Posterior vena cava (tissue), 2 donors: ENCODE measurements at regions not wholly inside any gene's neighbourhood (a gene's known extent, or its start where the extent isn't known, plus 50 kb on each side); places are given as distances from the start of the nearest gene placed in this dataset.
"Not testable (repeated sequence)": the region's sequence is repeated elsewhere in the genome, so short reads cannot be mapped to it uniquely, and the experiment has no call there.

Experiments
- DNase-seq: peaks from one replicate; pipeline ENCODE4 v3.0.0-alpha.2; 2020; ENCODE audit warnings: low spot score
- intact Hi-C, 2 donors: fragments of 100-400 bp; cut with DNase I; formaldehyde crosslinking; loops; one replicate each; pipeline versions ENCODE4 v1.14.1 to v1.14.2; 2022 to 2023
- donor health status: DM: yes; HTN: yes; CAD: no.
- donor health status: DM: yes; HTN: yes; CAD: no.

GRCh38 chr5:10138395-10139057 lies 111.2 kb downstream of the ATPSCKMT start:
- intact Hi-C loops, result no loop called here
- DNase-seq, result no peak

DNA sequence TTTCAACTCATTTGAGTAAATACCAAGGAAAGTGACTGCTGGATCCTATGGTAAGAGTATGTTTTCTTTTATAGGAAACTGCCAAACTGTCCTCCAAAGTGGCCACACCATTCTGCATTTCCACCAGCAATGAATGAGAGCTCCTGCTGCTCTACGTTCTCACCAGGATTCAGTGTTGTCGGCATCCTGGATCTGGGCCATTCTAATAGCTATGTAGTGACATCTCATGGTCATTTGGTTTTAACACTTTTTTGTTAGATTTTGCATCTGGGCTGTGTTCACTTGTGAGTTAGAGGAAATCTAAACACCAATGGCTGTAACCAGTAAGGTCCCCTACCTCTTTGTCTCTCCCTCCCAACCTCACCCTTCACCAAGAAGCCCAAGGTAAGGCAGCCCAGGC lies 115.9 kb downstream of the ATPSCKMT start:
- DNase-seq, result no peak
- intact Hi-C loops, result no loop called here

DNA sequence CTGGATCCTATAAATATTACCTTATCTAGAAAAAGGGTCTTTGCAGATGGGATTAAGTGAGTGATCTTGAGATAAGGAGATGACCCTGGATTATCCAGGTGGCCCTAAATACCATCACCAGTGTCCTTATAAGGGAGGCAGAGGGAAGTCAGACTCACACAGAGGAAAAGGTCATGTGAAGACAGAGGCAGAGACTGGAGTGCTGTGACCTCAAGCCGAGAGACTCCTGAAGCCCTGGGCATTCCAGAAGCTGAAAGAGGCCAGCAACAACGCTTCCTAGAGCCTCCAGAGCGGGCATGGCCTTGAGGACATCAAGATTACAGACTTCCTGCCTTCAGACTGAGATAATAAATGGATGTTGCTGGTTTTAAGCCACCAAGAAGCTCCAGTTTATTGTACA lies 118.8 kb downstream of the ATPSCKMT start:
- intact Hi-C loops, result no loop called here
- DNase-seq, result no peak

GRCh38 chr5:10126900-10127299 lies 122.8 kb downstream of the ATPSCKMT start:
- DNase-seq, result no peak
- intact Hi-C loops, result no loop called here

GRCh38 chr5:10125116-10125515 lies 124.6 kb downstream of the ATPSCKMT start:
- intact Hi-C loops, result no loop called here
- no peak for DNase-seq

DNA sequence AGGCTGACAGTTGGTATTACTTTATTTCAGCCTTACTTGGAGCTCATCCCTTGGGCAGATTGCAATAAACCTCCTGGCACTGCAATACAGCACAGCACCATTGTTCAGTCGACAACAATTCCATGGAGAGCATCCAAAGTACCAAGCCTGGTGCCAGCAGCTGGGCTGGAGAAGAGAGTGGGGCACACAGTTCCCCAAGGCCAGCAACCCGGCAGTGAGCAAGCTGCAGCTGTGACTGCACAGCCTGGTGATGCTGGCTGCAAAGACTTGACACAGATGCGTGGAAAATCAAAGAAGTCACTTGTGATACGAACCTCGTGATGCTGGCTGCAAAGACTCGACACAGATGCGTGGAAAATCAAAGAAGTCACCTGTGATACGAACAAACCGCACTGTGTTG lies 125.4 kb downstream of the ATPSCKMT start:
- no peak for DNase-seq
- intact Hi-C loops, result no loop called here

GRCh38 chr5:10123254-10123989 lies 126.3 kb downstream of the ATPSCKMT start:
- no peak for DNase-seq
- intact Hi-C loops, result no loop called here

DNA sequence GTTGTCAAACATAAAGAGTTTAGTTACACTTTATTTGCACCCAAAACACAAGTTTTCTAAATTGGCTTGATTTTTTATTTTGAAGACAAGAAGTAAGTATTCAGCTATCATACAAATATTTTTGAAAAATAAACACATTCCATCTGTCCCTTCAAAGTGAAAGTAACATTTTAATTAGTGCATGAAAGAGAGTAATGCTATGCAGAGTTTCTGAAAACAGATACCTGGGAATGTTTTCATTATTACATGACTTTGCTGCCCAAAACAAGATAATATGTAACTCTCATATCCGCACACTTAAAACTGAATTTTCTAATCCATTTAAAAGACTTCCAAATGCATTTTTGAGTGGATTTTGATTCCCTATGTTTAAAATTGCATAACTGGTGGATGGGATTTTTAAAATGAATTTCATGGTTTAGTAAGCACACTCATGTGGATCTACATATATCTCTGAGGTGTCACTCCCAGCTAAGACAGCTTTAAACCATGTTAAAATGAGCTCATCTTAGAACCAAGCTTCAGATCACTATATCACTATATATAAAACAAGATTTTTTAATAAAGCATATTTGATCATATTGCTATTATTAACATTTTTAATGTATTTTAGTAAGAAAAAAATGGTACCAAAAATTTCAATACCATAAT lies 127.5 kb downstream of the ATPSCKMT start:
- no peak for DNase-seq
- intact Hi-C loops, result no loop called here

- DNase-seq, result no peak
- intact Hi-C loops, result no loop called here
Observed at GRCh38 chr5:10120934-10121333, 128.8 kb downstream of the ATPSCKMT start.

DNA sequence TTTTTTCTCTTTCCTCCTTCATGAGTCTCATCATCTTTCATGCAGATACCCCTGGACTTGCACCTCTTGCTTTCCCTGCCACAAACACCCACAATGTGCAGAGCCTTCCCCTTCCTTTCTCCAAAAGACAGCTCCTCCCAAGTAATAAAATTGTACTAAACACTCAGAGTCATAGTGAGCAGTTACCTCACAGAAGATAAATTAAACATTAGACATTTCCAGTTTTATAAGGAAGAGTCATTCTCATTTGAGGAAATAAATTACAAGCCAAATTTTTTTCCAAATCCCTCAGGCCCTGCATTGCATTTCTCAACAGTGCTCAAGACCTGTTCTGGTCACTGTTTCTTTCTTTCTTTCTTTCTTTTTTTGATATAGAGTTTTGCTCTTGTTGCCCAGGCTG lies 131.5 kb downstream of the ATPSCKMT start:
- DNase-seq, result no peak
- intact Hi-C loops, result no loop called here

DNA sequence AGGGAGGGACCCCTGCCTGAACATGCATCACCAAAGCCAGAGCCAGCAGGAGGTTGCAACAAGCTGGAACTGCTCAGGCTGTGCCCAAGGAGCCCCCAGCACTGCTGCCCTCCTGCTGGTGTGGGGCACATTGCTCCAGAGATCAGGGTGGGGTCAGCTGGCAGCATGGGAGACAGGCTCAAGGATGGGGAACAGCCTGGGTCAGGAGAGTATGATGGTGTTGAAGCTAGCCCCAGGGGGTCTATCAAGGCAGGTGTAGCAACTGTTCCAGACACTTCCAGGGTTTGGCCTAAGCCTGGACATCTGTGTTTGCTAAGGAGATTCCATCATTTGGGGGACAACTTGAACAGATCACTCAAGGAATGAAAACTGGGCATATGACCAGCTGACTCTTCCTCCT lies 133.1 kb downstream of the ATPSCKMT start:
- intact Hi-C loops, result no loop called here
- DNase-seq, result no peak

GRCh38 chr5:10115669-10116068 lies 134.0 kb downstream of the ATPSCKMT start:
- intact Hi-C loops, result loop anchor here in 1 of 2 donors (1.0 kb wide), 1 partner anchor 45 kb away; no protein-coding TSS in a partner anchor
- no peak for DNase-seq

DNA sequence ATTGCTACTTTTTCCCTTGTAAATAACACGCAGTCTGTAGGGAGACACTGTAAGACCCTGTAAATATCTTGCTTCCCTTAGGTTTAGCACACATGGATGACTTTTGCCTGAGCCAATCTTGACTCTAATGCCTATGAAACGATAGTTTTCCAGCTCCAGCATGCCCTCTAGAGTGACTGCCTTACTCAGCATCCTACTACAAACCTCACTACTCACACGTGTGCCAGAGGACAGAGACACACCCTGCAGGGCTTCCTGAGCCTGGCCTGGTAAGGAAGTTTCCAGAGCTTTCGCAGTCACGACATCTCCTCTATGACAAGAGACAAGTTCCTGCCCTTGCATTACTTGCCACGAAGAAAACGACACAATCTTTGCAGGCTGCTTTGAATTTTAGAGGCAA lies 138.1 kb downstream of the ATPSCKMT start:
- intact Hi-C loops, result no loop called here
- DNase-seq, result no peak

DNA sequence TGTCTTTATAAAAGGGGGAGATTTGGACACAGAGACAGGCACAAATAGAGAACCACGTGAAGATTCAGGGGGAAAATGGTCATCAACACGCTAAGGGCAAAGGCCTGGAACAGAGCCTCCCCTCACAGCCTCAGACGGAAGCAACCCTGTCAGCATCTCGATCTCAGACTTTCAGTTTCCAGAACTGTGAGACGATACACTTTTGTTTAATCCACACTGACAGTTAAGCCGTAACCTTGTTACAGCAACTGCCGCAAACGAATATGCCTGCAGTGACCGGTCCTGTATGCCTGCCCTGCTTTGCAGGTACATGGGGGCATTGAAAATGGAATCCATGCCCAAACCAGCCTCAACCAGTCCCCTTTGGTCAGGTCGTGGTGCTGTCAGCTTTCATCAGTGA lies 139.5 kb downstream of the ATPSCKMT start:
- intact Hi-C loops, result no loop called here
- no peak for DNase-seq

DNA sequence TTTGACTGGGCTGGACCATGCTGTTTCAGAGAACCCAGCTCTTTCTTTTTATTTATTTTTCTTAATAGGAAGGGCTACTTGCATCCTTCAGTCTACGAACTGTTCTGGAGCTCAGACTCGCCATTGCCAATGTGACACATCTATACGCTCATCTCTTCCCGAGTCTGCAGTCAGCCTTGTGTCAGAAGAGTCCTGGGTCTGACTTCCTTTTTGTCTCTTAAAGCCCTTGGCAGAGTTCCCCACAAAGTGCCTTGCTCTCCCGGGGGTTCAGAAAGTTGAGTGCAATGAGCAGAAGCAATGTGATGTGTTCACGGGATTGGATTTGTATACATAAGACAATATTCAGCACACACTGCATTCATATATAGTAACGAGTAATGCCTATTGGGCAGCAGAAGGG lies 140.4 kb downstream of the ATPSCKMT start:
- no peak for DNase-seq
- intact Hi-C loops, result no loop called here

GRCh38 chr5:10106806-10107205 lies 142.9 kb downstream of the ATPSCKMT start:
- intact Hi-C loops, result no loop called here
- DNase-seq, result no peak

- DNase-seq, result no peak
- intact Hi-C loops, result no loop called here
Observed at GRCh38 chr5:10106285-10106684, 143.4 kb downstream of the ATPSCKMT start.

DNA sequence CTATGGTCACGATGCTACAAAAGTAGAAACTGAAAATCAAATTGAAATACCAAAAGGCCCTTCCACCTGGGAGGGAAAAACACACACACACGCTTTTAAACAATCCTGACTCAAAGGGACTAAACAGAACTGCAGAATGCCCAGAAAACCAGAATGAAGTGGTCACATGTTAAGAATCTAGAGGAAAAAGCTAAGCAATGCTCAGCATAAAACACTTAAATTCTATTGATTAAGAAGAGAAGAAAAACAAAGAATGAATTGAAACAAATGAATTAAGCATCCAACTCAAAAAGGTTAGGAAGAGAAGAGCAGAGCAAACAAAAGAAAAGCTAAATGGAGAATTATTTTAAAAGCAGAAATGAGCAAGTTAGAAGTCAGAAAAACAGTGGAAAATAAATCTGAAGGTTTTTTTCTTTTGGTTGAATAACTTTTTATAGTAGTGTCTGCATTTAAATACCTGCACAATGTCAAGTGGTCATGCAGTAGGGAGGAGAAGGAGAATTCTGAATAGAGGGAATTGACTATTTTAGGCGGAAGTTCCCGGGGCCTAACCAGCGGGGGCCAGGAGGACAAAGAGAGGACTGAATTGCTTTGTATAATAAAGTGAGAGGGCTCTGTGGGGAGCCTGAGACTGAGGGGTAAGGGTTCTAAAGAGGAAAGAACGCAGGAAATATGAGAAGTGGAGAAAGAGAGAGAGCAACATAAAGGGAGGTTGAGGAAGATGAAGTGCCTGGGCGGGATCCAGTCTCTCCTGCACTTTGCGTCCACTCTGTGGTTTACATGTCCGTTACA lies 146.8 kb downstream of the ATPSCKMT start:
- intact Hi-C loops, result no loop called here
- DNase-seq, result no peak

GRCh38 chr5:10102235-10102634 lies 147.5 kb downstream of the ATPSCKMT start:
- intact Hi-C loops, DNase-seq: not testable (repeated sequence)

- intact Hi-C loops, result no loop called here
- DNase-seq, result no peak
Observed at GRCh38 chr5:10099548-10099947, 150.1 kb downstream of the ATPSCKMT start.
